ENCODE measurements at regions not wholly inside any gene's neighbourhood (a gene's known extent, or its start where the extent isn't known, plus 50 kb on each side); places are given as distances from the start of the nearest gene placed in this dataset.
"Not testable (repeated sequence)": the region's sequence is repeated elsewhere in the genome, so short reads cannot be mapped to it uniquely, and the experiment has no call there.

DNA sequence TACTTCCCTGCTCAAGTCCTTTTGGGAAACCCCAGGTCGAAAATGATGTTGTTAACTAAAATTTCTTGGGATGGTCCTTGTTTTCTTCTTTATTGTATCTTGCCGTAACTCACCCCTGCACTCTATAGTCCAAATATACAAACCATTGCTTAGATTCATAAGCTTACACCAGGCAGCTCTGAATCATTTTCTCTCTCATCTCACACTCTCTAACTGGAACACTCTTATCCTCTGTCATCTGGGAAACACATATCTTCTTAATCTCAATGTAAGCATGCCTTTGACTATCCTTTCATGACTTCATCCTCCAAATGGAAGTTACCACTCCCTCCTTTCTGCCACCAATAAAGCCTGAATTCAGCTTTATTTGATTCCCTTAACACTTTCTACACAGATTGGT is 175.8 kb upstream of the ANK3 start:
- no peak for DNase-seq

DNA sequence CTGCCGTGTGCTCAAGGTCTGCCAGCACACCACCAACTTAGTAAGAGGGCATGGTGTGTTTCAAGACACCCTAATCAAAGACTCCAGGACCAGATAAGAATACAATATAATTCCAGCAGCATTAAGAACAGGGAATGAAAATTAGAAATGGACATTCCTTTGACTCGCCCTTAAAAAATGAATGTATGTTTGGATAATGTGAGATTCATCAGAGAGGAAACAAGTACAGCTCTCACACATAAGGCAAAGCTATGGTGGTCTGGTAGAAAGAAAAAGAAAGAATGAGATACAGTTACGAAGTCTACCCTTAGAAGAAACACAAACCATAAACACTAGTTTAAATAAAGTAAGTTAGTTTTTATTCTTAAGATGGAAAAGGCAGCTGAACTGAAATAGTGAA is 174.8 kb upstream of the ANK3 start:
- no peak for DNase-seq

DNA sequence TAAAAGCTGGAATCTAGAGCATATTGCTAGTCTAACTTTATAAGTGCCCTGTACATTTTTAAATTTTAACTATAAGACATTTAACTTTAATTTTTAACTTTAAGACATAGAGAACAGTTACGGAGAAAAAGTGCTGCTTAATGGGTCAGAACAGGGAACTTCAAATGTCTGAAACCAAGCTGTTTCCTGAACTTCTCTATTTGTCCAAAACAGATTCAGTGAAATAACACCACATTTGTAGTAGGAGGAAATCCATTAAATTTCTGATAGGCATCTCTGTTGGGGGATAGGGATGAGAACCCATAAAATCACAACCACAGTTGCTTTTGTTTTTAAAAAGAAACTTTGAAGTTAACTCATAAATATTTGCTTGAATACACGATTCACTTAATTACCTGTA is 170.8 kb upstream of the ANK3 start:
- no peak for DNase-seq

DNA sequence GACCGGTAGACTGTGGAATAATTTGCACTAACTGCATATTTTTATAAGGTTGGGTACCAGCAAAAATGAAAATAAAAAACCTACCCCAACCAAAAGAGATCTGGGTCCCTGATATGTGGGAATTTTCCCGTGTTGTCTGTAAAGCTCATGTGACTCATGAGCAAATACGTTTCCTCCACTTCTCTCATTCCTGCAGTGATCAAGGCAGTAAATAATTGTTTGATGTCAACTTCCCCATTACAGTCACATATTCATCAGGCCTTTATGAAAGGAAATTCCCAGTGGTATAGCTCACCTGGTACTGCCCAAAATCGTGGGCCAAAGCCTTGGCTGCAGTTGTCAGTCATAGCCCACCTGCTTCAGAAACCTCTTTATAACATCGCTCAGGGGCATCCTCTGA is 166.0 kb upstream of the ANK3 start:
- DNase-seq = no peak

DNA sequence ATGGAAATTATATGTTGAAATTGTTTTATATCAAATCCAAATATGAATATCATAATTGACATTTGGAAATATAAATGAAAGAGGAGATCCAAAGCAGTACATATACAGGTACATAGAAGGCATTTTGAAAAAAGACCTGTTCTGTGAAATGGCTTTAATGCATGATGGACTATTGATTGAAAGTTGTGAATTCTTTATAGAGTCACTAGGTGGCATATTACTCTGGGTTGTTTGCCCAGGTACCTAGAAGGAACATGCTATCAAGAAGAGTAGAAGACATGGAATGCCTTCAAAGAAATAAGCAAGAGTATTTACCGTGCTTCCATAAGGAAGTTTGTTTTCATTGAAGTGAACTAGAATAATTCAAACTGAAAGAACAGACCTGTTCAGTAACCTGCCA is 160.0 kb upstream of the ANK3 start:
- DNase-seq = peak; percentile 2

DNA sequence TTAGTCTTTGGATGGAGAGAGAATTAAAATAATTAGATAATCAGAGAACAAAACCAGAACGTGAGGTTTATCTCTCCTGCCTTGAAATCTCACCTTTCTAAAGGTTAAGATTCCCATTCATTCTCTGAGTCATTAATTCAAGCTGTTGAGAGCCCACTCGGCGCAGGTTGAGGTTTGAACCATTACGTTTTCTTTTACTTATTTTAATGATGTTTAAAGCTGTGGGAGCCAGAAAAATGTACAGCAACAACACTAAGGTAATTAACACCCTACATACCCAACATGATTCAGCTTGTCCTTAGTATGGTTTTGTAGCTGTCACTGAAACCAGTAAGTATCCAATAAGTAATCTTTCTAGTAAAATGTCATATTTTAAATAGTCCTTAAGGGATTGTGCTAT is 153.0 kb upstream of the ANK3 start:
- no peak for DNase-seq

DNA sequence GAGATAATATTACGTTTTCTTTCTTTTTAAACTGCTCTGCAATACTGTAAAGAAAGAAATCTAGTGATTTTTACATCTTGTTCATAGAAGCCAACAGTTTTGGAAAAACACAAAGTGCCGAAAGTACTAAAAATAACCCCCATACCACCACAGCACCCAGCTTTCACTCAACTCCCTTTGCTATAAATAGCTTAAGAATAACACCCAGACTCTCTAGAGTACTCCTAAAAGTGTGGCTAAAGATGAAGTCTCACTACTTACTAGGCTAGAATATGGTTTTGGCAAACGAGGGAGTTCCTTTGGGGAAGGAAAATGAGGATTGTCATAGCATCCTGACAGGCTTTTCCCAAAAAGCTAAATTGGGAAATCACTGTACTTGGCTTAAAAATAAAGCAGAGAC is 151.8 kb upstream of the ANK3 start:
- DNase-seq = no peak

DNA sequence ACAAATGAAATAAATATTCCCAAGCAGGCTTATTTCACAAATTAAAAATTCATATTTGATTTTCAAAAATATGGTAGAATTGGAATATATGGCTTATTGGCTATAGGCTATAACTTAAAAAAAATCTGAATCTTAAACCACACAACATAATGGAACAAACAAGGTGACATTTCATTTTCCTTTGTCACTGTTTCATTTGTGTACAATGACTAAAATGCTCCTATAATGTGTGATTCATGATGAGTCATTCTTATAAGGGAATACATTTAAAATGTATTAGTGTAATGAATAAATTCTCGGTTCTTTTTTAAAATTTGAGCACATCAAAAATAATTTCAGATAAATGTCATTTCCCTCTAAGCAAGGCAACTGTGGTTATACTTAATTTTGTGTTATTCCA is 148.0 kb upstream of the ANK3 start:
- no peak for DNase-seq

DNA sequence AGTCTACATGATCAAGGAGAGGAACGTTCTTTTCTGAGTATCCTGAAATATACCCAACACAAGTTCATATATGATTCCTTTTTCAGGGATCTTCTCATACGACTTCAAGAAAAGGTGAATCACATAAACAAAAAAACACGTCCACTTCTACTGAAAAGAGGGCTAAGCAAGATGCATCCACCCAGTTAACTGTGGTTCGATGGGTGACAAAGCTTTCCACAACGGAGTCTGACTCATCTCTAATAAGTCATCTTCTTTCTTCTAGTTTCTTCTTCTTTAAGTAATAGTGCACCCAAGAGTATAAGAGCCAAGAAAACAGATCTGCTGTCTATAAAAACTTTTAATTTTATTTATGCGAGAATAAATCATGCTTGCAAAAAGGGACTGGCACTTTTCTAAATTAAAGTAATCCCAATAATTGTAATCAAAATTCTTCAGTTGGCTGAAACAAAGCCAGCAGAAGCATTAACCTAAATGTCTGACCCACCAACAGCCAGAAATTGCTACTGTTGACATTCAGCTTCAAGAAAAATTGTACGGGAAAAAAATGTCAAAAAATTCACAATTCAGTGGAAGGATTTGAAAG is 146.9 kb upstream of the ANK3 start:
- no peak for DNase-seq

DNA sequence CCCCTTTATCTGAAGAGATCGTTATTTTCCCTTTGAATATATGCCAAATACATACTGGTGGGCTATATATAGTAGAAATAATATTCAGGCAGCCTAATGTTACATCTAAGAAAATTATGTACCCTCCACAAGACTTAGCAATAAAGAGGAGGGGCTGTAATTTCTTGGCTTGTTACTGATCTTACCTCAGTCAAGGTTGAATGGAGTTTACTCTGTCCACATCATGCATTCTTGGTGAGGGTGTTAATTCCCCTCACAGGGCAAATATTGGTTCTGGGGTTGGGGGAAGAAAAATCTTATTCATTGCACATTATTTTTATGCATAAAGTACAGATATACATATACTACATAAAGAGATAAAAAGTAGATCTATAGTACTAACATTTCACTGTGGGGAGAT is 145.8 kb upstream of the ANK3 start:
- DNase-seq = no peak

DNA sequence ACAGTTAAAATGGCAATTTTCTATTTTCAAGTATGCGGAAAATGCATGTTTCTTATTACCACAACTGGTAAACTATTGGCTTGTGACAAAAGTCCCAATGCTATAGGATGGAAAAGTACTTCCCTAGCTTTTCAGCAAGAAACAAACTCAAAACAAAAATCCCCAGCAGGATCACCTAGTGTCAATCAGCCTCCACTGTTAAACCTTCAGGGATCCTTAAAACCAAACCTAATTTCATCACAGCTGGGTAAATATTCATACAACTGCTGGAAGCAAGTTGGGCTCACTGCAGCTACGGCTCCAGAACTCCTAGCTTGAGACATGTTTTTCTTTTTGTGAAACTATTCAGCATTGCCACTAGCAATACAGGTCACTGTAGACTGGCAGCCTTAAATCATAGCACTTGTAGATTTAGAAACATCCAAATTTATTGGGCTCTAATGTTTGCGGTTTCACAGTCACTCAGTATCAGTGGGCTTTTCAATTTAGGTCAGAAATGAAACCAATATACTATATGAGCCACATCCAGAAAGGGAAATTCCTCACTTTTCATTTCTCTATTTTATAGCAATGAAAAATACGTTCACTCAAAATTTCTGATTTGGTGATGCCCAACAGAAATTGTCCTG is 145.2 kb upstream of the ANK3 start:
- DNase-seq = no peak

DNA sequence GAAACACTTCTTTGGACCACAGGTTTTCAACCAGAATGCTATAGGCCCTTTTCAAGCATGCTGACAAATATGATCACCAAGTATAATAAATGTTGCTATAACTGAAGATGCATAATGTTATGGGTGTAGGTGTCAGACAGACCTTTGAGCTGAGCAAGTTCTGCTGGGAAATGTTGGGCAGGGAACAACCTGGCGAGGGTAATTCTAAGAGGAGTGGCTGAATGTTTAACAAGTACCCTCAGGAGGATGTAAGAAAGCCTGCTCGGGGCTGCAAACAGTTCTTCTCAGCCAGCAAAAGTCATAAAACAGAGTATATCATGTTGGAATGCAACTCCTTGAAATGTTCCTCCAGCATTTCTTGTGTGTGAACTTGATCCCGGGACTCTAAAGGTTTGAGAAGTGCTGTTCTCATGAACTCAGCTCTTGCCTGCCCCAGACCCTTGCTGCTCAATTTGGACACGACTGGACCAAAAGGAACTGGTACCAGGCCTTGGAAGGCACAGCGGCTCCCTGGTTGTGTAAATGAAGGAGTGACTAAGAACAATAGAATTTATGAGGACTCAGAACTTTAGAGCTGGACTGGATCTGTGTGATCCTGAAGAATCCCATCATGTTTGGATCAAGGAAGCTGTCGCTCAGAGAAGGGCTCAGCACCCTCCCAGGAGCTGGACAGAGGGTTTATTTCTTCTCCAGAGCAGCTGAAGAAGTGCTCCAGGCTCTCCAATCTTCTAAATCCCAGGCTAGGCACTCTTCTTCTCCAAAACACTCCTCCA is 143.2 kb upstream of the ANK3 start:
- no peak for DNase-seq

DNA sequence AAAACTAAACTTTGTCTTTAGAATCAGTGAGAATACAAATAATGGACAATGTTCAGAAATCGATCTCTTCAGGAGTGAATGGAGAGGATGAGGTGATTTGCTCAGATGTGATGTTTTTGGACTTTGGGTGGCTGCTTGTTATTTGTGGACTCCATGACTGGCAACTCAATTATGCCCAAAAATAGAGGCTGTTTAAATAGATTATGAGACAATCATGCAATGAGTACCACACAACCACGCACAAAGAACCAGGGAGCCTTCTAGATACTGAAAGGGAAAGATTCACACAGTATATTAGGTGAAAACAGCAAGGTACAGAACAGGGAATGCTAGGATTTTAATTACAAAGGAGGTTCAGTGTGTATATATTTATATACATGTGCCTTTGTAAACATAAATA is 141.3 kb upstream of the ANK3 start:
- DNase-seq = no peak

DNA sequence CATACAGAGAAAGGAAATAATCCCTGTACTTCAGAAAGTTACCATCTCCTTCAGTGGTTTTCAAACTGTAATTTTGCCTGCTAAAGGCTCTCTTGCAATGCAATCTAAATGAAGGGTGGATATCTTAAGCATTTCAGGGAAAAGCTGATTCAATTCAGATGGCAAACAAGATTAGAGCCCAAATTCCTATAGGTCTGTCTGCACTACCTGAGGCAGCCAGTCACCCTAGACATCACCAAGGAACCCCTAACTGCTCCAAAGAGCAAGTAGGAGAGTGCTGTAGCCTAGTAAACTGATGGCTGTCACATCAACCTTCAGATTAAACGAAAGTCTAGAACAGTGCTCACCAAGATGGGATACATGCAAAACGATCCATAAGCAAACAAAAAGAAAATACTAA is 138.0 kb upstream of the ANK3 start:
- DNase-seq = no peak

DNA sequence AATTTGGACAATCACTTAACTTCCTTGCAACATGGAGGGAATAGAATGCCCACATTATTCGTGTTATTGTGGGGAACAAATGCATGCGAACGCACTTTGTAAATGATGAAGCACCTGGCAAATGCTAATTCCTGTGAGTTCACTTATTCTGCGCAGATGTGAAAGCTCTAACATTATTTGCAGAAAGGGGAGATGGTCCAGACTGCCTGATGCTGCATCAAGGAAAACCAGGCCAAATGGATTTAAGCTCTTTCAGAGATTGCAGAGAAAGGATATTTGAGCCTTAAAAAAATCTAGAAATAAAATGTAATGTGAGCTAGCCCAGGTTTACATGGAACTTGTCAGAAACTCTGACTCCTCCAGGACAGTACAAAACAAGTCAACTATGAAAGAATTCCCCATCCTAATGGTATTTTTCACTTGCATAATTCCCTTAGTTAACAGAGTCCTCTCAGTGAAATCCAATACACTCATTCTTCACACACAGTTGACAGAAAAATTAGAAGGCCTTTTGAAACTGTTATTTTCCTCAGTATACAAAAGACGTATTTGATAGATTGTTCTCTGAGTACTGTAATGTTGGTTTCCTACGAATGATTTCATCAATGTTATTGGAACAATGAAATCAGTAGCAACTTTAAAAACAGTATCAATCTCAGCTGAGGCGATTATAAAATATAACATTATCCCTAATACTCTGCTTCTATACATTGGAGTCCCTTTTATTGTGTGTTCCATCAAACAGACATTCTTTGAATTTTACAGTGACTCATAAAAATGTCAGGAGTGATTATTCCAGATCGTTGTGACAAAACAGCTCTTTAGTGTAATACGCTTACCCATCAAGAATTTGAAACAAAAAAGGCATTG is 136.3 kb upstream of the ANK3 start:
- DNase-seq = no peak

DNA sequence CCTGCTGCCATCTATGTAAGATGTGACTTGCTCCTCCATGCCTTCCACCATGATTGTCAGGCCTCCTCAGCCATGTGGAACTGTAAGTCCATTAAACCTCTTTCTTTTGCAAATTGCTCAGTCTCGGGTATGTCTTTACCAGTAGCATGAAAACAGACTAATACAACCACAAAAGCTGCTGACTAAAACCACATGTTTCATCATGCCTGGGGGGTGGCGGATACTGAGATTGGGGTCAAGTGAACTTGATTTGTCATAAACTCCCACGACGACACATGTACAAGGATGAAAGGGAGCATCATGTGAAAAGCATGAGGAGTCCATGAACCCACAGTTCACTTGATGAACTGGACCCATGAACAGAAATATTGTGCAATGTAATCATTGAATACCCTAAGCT is 134.9 kb upstream of the ANK3 start:
- no peak for DNase-seq

DNA sequence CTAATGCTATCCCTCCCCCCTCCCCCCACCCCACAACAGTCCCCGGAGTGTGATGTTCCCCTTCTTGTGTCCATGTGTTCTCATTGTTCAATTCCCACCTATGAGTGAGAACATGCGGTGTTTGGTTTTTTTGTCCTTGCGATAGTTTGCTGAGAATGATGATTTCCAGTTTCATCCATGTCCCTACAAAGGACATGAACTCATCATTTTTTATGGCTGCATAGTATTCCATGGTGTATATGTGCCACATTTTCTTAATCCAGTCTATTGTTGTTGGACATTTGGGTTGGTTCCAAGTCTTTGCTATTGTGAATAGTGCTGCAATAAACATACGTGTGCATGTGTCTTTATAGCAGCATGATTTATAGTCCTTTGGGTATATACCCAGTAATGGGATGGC is 133.7 kb upstream of the ANK3 start:
- DNase-seq = not testable (repeated sequence)

DNA sequence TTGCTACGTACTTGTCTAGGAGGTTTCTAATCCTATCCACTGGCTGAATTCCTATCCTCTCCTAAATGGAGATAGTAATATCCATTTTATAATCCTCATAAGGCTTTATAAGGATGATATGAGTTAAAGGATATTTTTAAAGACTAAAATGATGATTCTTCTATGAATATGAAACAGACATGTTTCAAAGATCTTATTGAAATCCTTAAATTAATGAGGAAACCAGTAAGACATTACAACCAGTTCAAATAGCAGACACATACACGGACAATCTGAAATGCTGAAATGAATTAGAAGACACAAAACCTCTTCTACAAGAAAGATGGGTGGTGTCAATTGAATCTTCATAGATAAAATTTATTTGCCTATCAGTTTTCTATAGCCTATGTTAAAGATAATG is 132.9 kb upstream of the ANK3 start:
- no peak for DNase-seq

DNA sequence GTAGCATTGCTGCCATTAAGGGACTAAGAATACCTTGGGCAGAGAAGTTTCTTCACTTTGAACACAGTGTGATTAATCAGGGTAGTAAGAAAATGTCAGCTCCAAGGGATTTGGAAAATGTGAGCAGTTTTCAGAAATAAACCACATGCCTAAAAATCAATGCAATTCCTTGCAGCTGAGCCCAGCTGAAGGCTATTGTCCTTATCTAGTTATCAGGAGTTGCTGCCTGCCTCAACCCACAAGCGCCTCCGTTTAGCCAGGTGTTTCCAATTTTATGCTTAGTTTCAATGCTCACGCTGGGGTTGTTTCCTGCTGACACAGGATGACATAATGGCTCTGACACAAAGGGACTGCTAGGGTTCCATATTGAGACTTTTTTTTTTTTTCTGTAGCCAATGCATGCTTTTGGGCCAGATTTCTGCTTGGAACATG is 132.3 kb upstream of the ANK3 start:
- peak; percentile 20 for DNase-seq

DNA sequence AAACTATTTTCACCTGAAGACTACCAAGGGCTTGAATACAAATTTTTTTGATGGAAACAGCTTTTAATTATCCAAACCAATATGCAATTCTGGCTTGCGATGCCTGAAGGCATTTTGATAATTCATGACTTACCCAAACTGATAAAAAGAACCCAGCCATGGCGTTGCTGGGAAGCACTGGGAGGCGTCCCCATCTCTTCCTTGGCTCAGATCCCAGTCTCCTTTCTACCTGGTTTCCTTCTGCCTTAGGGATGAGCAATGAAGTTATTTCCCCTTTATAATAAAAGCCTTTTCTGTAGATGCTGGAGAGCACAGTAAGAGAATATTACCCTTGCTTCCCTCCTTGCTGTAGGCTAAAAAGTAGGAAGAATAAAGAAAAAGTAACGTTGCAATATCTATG is 129.1 kb upstream of the ANK3 start:
- no peak for DNase-seq

DNA sequence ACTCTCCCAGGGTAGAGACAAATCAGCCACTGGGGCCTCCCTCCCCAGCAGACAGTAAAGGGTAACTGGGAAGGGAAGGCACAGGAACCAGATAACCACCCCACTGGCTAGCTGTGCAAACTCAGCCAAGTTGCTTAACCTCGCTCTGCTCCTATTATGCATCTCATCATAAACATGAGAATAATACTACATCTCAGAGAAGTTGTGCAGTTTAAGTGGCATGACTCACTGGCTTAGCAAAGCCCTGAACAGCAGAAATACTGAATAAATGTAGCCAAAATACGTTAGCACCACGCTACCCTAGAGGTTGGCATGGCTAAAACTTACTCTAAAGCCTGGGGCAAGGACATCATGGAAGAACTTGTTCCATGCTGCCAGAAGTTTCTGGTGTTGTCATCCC is 128.1 kb upstream of the ANK3 start:
- DNase-seq = no peak

DNA sequence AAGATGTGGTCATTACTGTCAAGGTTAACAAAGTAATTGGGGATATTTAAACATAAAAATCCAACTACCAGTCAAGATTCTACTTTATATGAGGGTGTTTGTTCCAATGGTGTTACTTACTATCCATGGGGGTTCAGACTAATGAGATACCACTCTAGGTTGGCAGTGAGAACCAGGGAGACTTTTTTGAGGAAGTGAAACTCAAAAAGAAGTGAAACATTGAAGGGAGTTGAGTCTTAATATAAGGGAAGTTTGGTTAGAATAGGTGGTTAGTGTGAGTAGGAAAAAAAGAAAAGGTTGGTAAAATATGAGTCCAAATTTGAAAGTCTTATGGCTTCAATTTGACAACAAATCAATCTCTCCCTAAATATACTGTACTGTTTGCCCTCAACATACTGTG is 123.6 kb upstream of the ANK3 start:
- no peak for DNase-seq

DNA sequence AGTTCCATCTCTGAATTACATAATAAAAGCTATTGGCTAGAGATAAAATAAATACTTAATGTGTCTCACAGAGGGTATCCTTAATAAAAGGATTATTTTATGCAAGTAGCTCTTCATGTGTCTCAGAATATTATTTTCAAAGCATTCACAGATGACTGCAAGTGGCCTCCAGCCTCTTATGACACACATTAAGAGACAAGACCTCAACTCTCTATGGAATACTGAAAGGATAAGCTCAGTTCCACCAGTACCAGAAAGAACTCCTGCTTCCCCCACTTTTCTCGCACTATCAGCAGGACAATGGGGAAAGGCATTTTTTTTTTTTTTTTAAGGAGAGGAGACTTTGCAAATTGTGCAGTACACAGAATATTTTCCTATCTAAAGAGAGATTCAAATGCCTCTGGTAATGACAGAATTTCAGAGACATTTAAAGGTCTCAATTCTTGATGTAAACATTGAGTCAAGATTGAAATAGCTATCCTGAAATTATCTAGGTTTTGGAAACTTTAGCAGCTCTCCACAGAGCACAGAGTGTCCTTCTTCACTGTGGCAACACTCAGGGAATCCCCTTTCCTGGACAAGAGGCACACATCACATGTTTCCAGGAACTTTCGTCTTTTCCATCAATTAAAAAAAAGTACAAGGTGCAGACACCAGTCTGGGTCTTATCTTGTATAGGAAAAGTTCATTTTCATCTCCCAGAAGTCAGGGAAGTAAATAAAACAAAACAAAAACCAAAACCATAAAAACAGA is 122.0 kb upstream of the ANK3 start:
- no peak for DNase-seq

Data from NCI-H1105 (cell line).